GM13977 (cell line): ENCODE measurements at regions not wholly inside any gene's neighbourhood (a gene's known extent, or its start where the extent isn't known, plus 50 kb on each side); places are given as distances from the start of the nearest gene placed in this dataset.

Experiments
- DNase-seq: peaks from one replicate; pipeline ENCODE4 v3.0.0; 2012; ENCODE audit warnings: low spot score
- in situ Hi-C: fragments of 300-500 bp; cut with MboI; formaldehyde crosslinking; loops from one replicate; pipeline ENCODE4 v1.12.0; 2022; ENCODE audit warnings: low sequenced_read_pairs, low pct_unique_long_range_greater_than_20kb, mixed read lengths, inconsistent platforms; ENCODE audit not compliant: unreplicated experiment
- TF ChIP-seq, protein P1 (sequence below): IDR thresholded peaks from 2 replicates; pipeline ENCODE4 v1.5.1; 2012; ENCODE audit warnings: mild to moderate bottlenecking, control low read depth; ENCODE audit not compliant: insufficient read depth; ENCODE audit errors: extremely low read depth, missing control alignments

DNA sequence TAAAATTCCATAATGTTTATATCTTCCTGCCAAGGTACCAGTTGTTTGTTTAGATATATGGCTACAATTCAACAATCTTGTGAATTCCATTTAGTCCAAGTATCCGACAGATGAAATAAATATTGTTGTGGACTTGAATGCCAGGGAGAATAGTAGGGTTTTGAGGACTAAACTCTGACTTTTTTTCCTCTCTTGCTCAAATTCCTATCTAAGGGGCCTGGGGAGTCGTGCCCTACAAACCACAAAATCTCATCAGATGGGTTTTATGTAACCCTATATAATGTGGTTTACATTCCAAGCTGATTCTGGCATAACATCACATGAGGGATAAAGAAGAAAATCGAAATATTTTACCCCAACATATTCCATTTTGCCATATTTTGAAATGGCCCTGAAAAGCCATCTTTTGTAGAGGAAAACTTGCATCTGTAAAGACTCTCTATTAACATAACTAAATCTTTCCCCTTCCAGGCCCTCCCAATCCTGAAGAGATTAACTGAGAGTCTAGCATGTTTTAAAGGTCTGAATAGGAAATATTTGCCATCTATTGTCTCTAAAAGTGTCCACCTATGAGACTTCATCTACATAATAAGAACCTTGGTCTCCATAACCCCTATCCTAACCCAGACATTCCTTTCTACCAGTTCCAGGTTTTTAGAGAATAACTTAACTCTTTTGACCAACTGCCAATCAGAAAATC lies 184.7 kb upstream of the KITLG start:
- DNase-seq, result no peak
- TF ChIP-seq, protein P1, sequence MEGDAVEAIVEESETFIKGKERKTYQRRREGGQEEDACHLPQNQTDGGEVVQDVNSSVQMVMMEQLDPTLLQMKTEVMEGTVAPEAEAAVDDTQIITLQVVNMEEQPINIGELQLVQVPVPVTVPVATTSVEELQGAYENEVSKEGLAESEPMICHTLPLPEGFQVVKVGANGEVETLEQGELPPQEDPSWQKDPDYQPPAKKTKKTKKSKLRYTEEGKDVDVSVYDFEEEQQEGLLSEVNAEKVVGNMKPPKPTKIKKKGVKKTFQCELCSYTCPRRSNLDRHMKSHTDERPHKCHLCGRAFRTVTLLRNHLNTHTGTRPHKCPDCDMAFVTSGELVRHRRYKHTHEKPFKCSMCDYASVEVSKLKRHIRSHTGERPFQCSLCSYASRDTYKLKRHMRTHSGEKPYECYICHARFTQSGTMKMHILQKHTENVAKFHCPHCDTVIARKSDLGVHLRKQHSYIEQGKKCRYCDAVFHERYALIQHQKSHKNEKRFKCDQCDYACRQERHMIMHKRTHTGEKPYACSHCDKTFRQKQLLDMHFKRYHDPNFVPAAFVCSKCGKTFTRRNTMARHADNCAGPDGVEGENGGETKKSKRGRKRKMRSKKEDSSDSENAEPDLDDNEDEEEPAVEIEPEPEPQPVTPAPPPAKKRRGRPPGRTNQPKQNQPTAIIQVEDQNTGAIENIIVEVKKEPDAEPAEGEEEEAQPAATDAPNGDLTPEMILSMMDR, result no peak

GRCh38 chr12:88763536-88764100 lies 183.3 kb upstream of the KITLG start:
- no peak for DNase-seq
- in situ Hi-C loops, result no loop called here
- TF ChIP-seq, protein P1, result no peak

More for the DNA sequence above, 184.7 kb upstream of the KITLG start:
- in situ Hi-C loops, result no loop called here

DNA sequence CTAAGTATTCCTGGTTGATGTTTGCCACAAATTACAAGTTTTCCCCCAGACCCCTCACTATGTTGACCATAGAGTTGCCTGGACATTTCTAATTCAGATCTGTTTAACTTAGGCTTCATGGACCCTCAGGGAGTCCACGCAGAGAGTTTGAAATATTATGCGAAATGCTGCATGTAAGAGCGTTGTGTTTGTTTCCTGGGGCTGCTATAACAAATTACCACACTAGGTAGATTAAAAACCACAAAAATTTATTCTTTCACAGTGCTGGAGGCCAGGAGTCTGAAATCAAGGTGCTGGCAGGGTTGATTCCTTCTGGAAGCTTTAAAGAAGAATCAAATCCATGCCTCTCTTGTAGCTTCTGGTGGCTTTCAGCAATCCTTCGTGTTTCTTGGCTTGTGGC lies 177.9 kb upstream of the KITLG start:
- DNase-seq, result no peak
- TF ChIP-seq, protein P1, result no peak
- in situ Hi-C loops, result no loop called here

DNA sequence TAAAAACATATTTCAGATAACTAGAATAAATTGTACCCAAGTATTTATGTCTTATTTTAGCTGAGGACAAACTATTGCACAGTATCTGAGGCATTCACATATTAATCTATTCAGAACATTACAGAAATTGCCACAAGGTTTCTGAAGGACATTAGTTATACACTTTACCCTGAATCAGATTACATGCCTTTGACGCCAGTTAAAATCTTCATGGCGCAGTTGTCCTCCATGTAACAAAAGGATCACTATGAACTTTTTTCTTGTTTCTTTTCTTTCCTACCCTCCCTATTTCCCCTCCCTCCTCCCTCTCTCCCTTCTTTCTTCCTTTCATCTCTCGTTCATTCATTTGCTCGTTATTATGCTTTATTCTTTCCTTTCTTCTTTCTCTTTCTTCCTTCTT lies 176.6 kb upstream of the KITLG start:
- TF ChIP-seq, protein P1, result no peak
- in situ Hi-C loops, result no loop called here
- DNase-seq, result no peak

DNA sequence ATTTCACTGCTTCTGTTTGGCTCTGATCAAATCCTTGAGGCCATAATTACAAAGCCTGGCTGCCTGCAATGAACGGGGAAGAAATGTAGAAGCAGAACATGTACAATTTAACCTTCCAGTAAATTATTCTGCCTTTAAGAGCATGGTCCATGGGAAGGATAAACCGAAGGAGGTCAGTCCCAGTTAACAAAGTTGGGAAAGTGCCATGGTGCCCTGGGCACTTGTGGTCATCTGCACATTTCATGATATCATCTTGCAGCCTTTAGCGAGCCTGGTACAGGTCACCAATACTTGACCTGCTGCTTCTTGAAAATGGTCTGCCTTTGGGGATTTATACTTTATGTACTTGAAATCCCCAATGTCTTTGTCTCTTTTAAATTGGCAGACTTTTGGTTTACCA lies 175.9 kb upstream of the KITLG start:
- in situ Hi-C loops, result no loop called here
- DNase-seq, result no peak

GRCh38 chr12:88753707-88754106 lies 173.4 kb upstream of the KITLG start:
- DNase-seq, result no peak
- in situ Hi-C loops, result no loop called here

More for the DNA sequence above, 175.9 kb upstream of the KITLG start:
- TF ChIP-seq, protein P1, result no peak

More at GRCh38 chr12:88753707-88754106, 173.4 kb upstream of the KITLG start:
- TF ChIP-seq, protein P1, result no peak
